ENCODE measurements at regions not wholly inside any gene's neighbourhood (a gene's known extent, or its start where the extent isn't known, plus 50 kb on each side); places are given as distances from the start of the nearest gene placed in this dataset.

DNA sequence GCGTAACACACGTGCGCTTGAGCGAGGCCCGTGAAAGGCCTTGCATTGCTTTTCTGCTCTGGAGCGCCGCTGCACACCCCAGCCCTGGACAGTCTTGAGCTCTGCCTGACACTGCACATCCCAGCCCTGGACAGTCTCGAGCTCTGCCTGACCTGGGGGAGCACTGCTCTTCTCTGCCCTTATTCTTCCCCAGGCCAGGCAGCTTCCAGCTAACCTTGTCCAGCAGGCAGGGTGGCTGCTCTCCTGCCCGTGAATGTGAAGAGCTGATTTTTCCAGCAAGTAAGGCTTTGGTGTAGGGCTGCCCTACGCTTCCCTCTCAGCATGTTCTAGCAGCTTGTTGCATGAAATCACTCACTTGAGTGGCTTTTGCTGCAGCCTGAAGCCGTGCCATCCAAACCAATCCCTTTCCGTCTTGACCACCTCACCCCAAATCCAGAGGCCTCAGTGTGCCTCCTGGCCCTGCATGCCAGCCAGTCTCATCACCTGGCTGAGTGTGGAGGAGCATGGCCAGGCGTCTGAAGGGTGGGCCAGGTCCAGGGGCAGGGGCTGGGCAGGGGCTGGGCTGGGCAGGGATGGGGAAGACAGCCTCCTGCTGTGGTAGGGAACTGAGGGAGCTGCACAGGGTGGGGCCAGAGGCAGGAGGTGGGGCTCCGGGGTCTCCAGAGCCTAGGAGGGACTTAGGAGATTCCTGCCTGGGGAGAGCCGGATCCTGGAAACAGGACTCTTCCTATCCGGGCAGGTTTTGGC lies 89.5 kb upstream of the B3GAT1 start:
- ChIA-PET POLR2A (no interaction called here), CTCF (no interaction called here)
- Histone ChIP-seq H2AFZ (ENCODE audit: insufficient read depth, low read depth, low read length, poor library complexity, severe bottlenecking) (no peak overlapping the region), H3K36me3 (replicated peaks in 1 of 2; ENCODE audit: control extremely low read depth in 1 of 2, control insufficient read depth in 1 of 2, extremely low read depth in 1 of 2, insufficient read depth in 2 of 2, low read length in 1 of 2) (no peaks in the 10 kb centered on the region), H3K27ac (ENCODE audit: low read length in 2 of 2) (no peak overlapping the region), H3K4me2 (replicated peaks; ENCODE audit: low read depth, low read length, poor library complexity, severe bottlenecking) (no peak overlapping the region), H3K9ac (ENCODE audit: low read length) (no peak overlapping the region), H3K79me2 (ENCODE audit: control insufficient read depth, insufficient read depth, low read length) (no peaks in the 10 kb centered on the region), H3K9me3 (ENCODE audit: control extremely low read depth in 1 of 3, control insufficient read depth in 2 of 3, insufficient read depth in 1 of 3, low read length in 2 of 3) (peaks cover 0 to 13% (median 0%) of the 10 kb centered on the region in 3 donors), H3K27me3 (replicated peaks in 1 of 4; ENCODE audit: control extremely low read depth in 1 of 4, control insufficient read depth in 3 of 4, insufficient read depth in 4 of 4, low read length in 3 of 4) (no peaks in the 10 kb centered on the region), H3K4me1 (ENCODE audit: control insufficient read depth in 2 of 2, insufficient read depth in 2 of 2, low read length in 2 of 2) (no peaks in the 10 kb centered on the region), H4K20me1 (ENCODE audit: control insufficient read depth, insufficient read depth, low read length, poor library complexity, severe bottlenecking) (no peaks in the 10 kb centered on the region), H3K4me3 (ENCODE audit: control extremely low read depth in 1 of 5, extremely low read depth in 1 of 5, insufficient read depth in 1 of 5, low read depth in 2 of 5, low read length in 4 of 5) (no peak overlapping the region)
- Mint-ChIP-seq H3K27me3 (peaks cover 19% of the 10 kb centered on the region), H3K27ac (no peak overlapping the region), H3K9me3 (ENCODE audit: insufficient read depth) (peaks cover 3% of the 10 kb centered on the region), H3K4me3 (no peak overlapping the region), H3K4me1 (no peaks in the 10 kb centered on the region)
- 88% methylated on average over 16 of the region's 16 CpGs for WGBS (ENCODE audit: insufficient coverage)
- no peak for TF ChIP-seq CTCF (IDR thresholded peaks at IDR 0.05)
- no peak for TF ChIP-seq EZH2 (IDR thresholded peaks at IDR 0.05; ENCODE audit: borderline replicate concordance, insufficient read depth, low read depth, low read length, poor library complexity, severe bottlenecking)
- intact Hi-C loops (cut with micrococcal nuclease), result no loop called here
- DNase-seq, result no peak
- no peak for ATAC-seq (ENCODE audit: low read depth)

GRCh38 chr11:134500621-134501020 lies 88.6 kb upstream of the B3GAT1 start:
- WGBS (ENCODE audit: insufficient coverage), result 80% methylated on average over 4 of the region's 8 CpGs
- Mint-ChIP-seq H3K27me3 (peaks cover 19% of the 10 kb centered on the region), H3K4me3 (no peak overlapping the region), H3K4me1 (no peaks in the 10 kb centered on the region), H3K27ac (no peak overlapping the region), H3K9me3 (ENCODE audit: insufficient read depth) (peaks cover 3% of the 10 kb centered on the region)
- ChIA-PET CTCF (no interaction called here), POLR2A (no interaction called here)
- H3K4me1 ChIP-seq (ENCODE audit: control insufficient read depth in 2 of 2, insufficient read depth in 2 of 2, low read length in 2 of 2), result no peaks in the 10 kb centered on the region
- no peaks in the 10 kb centered on the region for H3K36me3 ChIP-seq (replicated peaks in 1 of 2; ENCODE audit: control extremely low read depth in 1 of 2, control insufficient read depth in 1 of 2, extremely low read depth in 1 of 2, insufficient read depth in 2 of 2, low read length in 1 of 2)
- H4K20me1 ChIP-seq (ENCODE audit: control insufficient read depth, insufficient read depth, low read length, poor library complexity, severe bottlenecking), result no peaks in the 10 kb centered on the region
- ATAC-seq (ENCODE audit: low read depth), result no peak
- H3K27me3 ChIP-seq (replicated peaks in 1 of 4; ENCODE audit: control extremely low read depth in 1 of 4, control insufficient read depth in 3 of 4, insufficient read depth in 4 of 4, low read length in 3 of 4), result no peaks in the 10 kb centered on the region
- no peak for DNase-seq
- H3K4me3 ChIP-seq (ENCODE audit: control extremely low read depth in 1 of 5, extremely low read depth in 1 of 5, insufficient read depth in 1 of 5, low read depth in 2 of 5, low read length in 4 of 5), result no peak overlapping the region
- no peaks in the 10 kb centered on the region for H3K79me2 ChIP-seq (ENCODE audit: control insufficient read depth, insufficient read depth, low read length)
- TF ChIP-seq EZH2 (IDR thresholded peaks at IDR 0.05; ENCODE audit: borderline replicate concordance, insufficient read depth, low read depth, low read length, poor library complexity, severe bottlenecking), result no peak
- no peak for TF ChIP-seq CTCF (IDR thresholded peaks at IDR 0.05)
- intact Hi-C loops (cut with micrococcal nuclease), result no loop called here
- no peak overlapping the region for H2AFZ ChIP-seq (ENCODE audit: insufficient read depth, low read depth, low read length, poor library complexity, severe bottlenecking)
- H3K9me3 ChIP-seq (ENCODE audit: control extremely low read depth in 1 of 3, control insufficient read depth in 2 of 3, insufficient read depth in 1 of 3, low read length in 2 of 3), result peaks cover 0 to 13% (median 0%) of the 10 kb centered on the region in 3 donors
- no peak overlapping the region for H3K9ac ChIP-seq (ENCODE audit: low read length)
- H3K4me2 ChIP-seq (replicated peaks; ENCODE audit: low read depth, low read length, poor library complexity, severe bottlenecking), result no peak overlapping the region
- H3K27ac ChIP-seq (ENCODE audit: low read length in 2 of 2), result no peak overlapping the region
